ENCODE measurements at regions not wholly inside any gene's neighbourhood (a gene's known extent, or its start where the extent isn't known, plus 50 kb on each side); places are given as distances from the start of the nearest gene placed in this dataset.

GRCh38 chr1:115908565-115909274, 67.6 kb upstream of the SLC22A15 start:
- Histone ChIP-seq H4K20me1 (ENCODE audit: control insufficient read depth, insufficient read depth) (no peaks in the 10 kb centered on the region), H3K27me3 (replicated peaks in 1 of 2; ENCODE audit: control insufficient read depth in 2 of 2, insufficient read depth in 2 of 2, low read length in 1 of 2) (no peaks in the 10 kb centered on the region), H3K27ac (ENCODE audit: control insufficient read depth, insufficient read depth) (no peak overlapping the region), H3K9me3 (replicated peaks; ENCODE audit: control insufficient read depth, insufficient read depth, low read length) (no peaks in the 10 kb centered on the region), H3K4me1 (ENCODE audit: control insufficient read depth, insufficient read depth, low read length) (no peaks in the 10 kb centered on the region), H3K9ac (ENCODE audit: control insufficient read depth, insufficient read depth, low read length) (no peak overlapping the region), H3K79me2 (ENCODE audit: control insufficient read depth, insufficient read depth, low read length) (no peaks in the 10 kb centered on the region), H3K4me3 (no peak overlapping the region), H3K4me2 (ENCODE audit: control insufficient read depth, insufficient read depth) (no peak overlapping the region), H3K36me3 (ENCODE audit: control insufficient read depth in 2 of 2, insufficient read depth in 2 of 2, low read length in 1 of 2) (no peaks in the 10 kb centered on the region), H2AFZ (ENCODE audit: control insufficient read depth, low read depth, low read length) (no peak overlapping the region)
- FAIRE-seq, result no peak
- no TSS peak for BruUV-seq (replicated peaks)
- ChIA-PET POLR2A (no interaction called here), CTCF (interaction anchor here (1.3 kb wide), 1 partner anchor 16 kb away, joined by 3 read pairs; no protein-coding TSS in a partner anchor), SMC1A (ENCODE audit: uncharacterized antibody, unreplicated experiment) (interaction anchor here (1.7 kb wide), 1 partner anchor 8 kb away, joined by 4 read pairs; no protein-coding TSS in a partner anchor), RAD21 (ENCODE audit: unreplicated experiment) (no interaction called here)
- in situ Hi-C loops (cut with MboI), result no loop called here
- 31% methylated on average over 8 of the region's 8 CpGs for WGBS (ENCODE audit: insufficient coverage, insufficient replicate concordance, low lambda C conversion rate, missing lambda C conversion rate)
- ATAC-seq, result no peak
- intact Hi-C loops (cut with micrococcal nuclease; ENCODE audit: unreplicated experiment), result no loop called here
- TF ChIP-seq RELA (IDR thresholded peaks at IDR 0.05; ENCODE audit: borderline replicate concordance, partially characterized antibody), result no peak
- TF ChIP-seq, protein P1, sequence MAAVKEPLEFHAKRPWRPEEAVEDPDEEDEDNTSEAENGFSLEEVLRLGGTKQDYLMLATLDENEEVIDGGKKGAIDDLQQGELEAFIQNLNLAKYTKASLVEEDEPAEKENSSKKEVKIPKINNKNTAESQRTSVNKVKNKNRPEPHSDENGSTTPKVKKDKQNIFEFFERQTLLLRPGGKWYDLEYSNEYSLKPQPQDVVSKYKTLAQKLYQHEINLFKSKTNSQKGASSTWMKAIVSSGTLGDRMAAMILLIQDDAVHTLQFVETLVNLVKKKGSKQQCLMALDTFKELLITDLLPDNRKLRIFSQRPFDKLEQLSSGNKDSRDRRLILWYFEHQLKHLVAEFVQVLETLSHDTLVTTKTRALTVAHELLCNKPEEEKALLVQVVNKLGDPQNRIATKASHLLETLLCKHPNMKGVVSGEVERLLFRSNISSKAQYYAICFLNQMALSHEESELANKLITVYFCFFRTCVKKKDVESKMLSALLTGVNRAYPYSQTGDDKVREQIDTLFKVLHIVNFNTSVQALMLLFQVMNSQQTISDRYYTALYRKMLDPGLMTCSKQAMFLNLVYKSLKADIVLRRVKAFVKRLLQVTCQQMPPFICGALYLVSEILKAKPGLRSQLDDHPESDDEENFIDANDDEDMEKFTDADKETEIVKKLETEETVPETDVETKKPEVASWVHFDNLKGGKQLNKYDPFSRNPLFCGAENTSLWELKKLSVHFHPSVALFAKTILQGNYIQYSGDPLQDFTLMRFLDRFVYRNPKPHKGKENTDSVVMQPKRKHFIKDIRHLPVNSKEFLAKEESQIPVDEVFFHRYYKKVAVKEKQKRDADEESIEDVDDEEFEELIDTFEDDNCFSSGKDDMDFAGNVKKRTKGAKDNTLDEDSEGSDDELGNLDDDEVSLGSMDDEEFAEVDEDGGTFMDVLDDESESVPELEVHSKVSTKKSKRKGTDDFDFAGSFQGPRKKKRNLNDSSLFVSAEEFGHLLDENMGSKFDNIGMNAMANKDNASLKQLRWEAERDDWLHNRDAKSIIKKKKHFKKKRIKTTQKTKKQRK (IDR thresholded peaks at IDR 0.05; ENCODE audit: low read depth, low read length), result no peak
- TF ChIP-seq, protein P2, sequence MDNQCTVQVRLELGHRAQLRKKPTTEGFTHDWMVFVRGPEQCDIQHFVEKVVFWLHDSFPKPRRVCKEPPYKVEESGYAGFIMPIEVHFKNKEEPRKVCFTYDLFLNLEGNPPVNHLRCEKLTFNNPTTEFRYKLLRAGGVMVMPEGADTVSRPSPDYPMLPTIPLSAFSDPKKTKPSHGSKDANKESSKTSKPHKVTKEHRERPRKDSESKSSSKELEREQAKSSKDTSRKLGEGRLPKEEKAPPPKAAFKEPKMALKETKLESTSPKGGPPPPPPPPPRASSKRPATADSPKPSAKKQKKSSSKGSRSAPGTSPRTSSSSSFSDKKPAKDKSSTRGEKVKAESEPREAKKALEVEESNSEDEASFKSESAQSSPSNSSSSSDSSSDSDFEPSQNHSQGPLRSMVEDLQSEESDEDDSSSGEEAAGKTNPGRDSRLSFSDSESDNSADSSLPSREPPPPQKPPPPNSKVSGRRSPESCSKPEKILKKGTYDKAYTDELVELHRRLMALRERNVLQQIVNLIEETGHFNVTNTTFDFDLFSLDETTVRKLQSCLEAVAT (IDR thresholded peaks at IDR 0.05), result no peak
- TF ChIP-seq BMI1 (IDR thresholded peaks at IDR 0.05; ENCODE audit: borderline replicate concordance), result no peak
- TF ChIP-seq GATAD2B (conservative IDR thresholded peaks at IDR 0.05; ENCODE audit: low read depth), result no peak
- TF ChIP-seq NR2F1 (conservative IDR thresholded peaks at IDR 0.05), result no peak
- TF ChIP-seq IKZF1 (conservative IDR thresholded peaks at IDR 0.05), result no peak
- no peak for TF ChIP-seq ZBTB40 (IDR thresholded peaks at IDR 0.05; ENCODE audit: borderline replicate concordance)
- TF ChIP-seq ASH2L (IDR thresholded peaks at IDR 0.05; ENCODE audit: borderline replicate concordance, low read depth), result no peak
- TF ChIP-seq CBX3 (IDR thresholded peaks at IDR 0.05; ENCODE audit: borderline replicate concordance, low read depth), result no peak
- TF ChIP-seq NBN (IDR thresholded peaks at IDR 0.05), result no peak
- no peak for TF ChIP-seq EZH2 (IDR thresholded peaks at IDR 0.05; ENCODE audit: borderline replicate concordance, control insufficient read depth, low read depth, low read length)
- TF ChIP-seq ATF2 (IDR thresholded peaks at IDR 0.05; ENCODE audit: low read length), result no peak
- no peak for DNase-seq (ENCODE audit: low read depth, low spot score)
